ENCODE measurements at regions not wholly inside any gene's neighbourhood (a gene's known extent, or its start where the extent isn't known, plus 50 kb on each side); places are given as distances from the start of the nearest gene placed in this dataset.
"Not testable (repeated sequence)": the region's sequence is repeated elsewhere in the genome, so short reads cannot be mapped to it uniquely, and the experiment has no call there.

- DNase-seq (ENCODE audit: low read depth, low spot score) = no peak
- in situ Hi-C loops (cut with HindIII; ENCODE audit: low pct_unique_long_range_greater_than_20kb, low sequenced_read_pairs) = no loop called here
Measured at GRCh38 chr6:67591910-67592309, 1043.2 kb upstream of the ADGRB3 start.

GRCh38 chr6:67567842-67568241 lies 1067.2 kb upstream of the ADGRB3 start:
- in situ Hi-C loops (cut with HindIII; ENCODE audit: low pct_unique_long_range_greater_than_20kb, low sequenced_read_pairs) = no loop called here
- DNase-seq (ENCODE audit: low read depth, low spot score) = no peak

GRCh38 chr6:67563671-67564070 lies 1071.4 kb upstream of the ADGRB3 start:
- DNase-seq (ENCODE audit: low read depth, low spot score) = no peak
- in situ Hi-C loops (cut with HindIII; ENCODE audit: low pct_unique_long_range_greater_than_20kb, low sequenced_read_pairs) = no loop called here

- no peak for DNase-seq (ENCODE audit: low read depth, low spot score)
- in situ Hi-C loops (cut with HindIII; ENCODE audit: low pct_unique_long_range_greater_than_20kb, low sequenced_read_pairs) = no loop called here
Measured at GRCh38 chr6:67560068-67560467, 1075.0 kb upstream of the ADGRB3 start.

GRCh38 chr6:67558985-67559384 lies 1076.1 kb upstream of the ADGRB3 start:
- in situ Hi-C loops (cut with HindIII; ENCODE audit: low pct_unique_long_range_greater_than_20kb, low sequenced_read_pairs) = no loop called here
- no peak for DNase-seq (ENCODE audit: low read depth, low spot score)

GRCh38 chr6:67544851-67545452 lies 1090.1 kb upstream of the ADGRB3 start:
- in situ Hi-C loops (cut with HindIII; ENCODE audit: low pct_unique_long_range_greater_than_20kb, low sequenced_read_pairs) = no loop called here
- no peak for DNase-seq (ENCODE audit: low read depth, low spot score)

GRCh38 chr6:67541586-67541985 lies 1093.5 kb upstream of the ADGRB3 start:
- no peak for DNase-seq (ENCODE audit: low read depth, low spot score)
- in situ Hi-C loops (cut with HindIII; ENCODE audit: low pct_unique_long_range_greater_than_20kb, low sequenced_read_pairs) = no loop called here

- DNase-seq (ENCODE audit: low read depth, low spot score) = no peak
- in situ Hi-C loops (cut with HindIII; ENCODE audit: low pct_unique_long_range_greater_than_20kb, low sequenced_read_pairs) = no loop called here
Measured at GRCh38 chr6:67538032-67538431, 1097.0 kb upstream of the ADGRB3 start.

GRCh38 chr6:67535946-67536345 lies 1099.1 kb upstream of the ADGRB3 start:
- in situ Hi-C loops (cut with HindIII; ENCODE audit: low pct_unique_long_range_greater_than_20kb, low sequenced_read_pairs) = no loop called here
- DNase-seq (ENCODE audit: low read depth, low spot score) = no peak

GRCh38 chr6:67506352-67506751 lies 1128.7 kb upstream of the ADGRB3 start:
- DNase-seq (ENCODE audit: low read depth, low spot score) = no peak
- in situ Hi-C loops (cut with HindIII; ENCODE audit: low pct_unique_long_range_greater_than_20kb, low sequenced_read_pairs) = no loop called here

- no peak for DNase-seq (ENCODE audit: low read depth, low spot score)
- in situ Hi-C loops (cut with HindIII; ENCODE audit: low pct_unique_long_range_greater_than_20kb, low sequenced_read_pairs) = no loop called here
Measured at GRCh38 chr6:67501755-67502154, 1133.3 kb upstream of the ADGRB3 start.

GRCh38 chr6:67497749-67498148 lies 1137.3 kb upstream of the ADGRB3 start:
- DNase-seq (ENCODE audit: low read depth, low spot score) = no peak
- in situ Hi-C loops (cut with HindIII; ENCODE audit: low pct_unique_long_range_greater_than_20kb, low sequenced_read_pairs) = no loop called here

- no peak for DNase-seq (ENCODE audit: low read depth, low spot score)
- in situ Hi-C loops (cut with HindIII; ENCODE audit: low pct_unique_long_range_greater_than_20kb, low sequenced_read_pairs) = no loop called here
Measured at GRCh38 chr6:67496191-67496590, 1138.9 kb upstream of the ADGRB3 start.

- in situ Hi-C loops (cut with HindIII; ENCODE audit: low pct_unique_long_range_greater_than_20kb, low sequenced_read_pairs) = no loop called here
- DNase-seq (ENCODE audit: low read depth, low spot score) = no peak
Measured at GRCh38 chr6:67493682-67494081, 1141.4 kb upstream of the ADGRB3 start.

- no peak for DNase-seq (ENCODE audit: low read depth, low spot score)
- in situ Hi-C loops (cut with HindIII; ENCODE audit: low pct_unique_long_range_greater_than_20kb, low sequenced_read_pairs) = no loop called here
Measured at GRCh38 chr6:67475700-67476099, 1159.4 kb upstream of the ADGRB3 start.

GRCh38 chr6:67467341-67467740 lies 1167.7 kb upstream of the ADGRB3 start:
- no peak for DNase-seq (ENCODE audit: low read depth, low spot score)
- in situ Hi-C loops (cut with HindIII; ENCODE audit: low pct_unique_long_range_greater_than_20kb, low sequenced_read_pairs) = no loop called here

GRCh38 chr6:67462725-67463124 lies 1172.4 kb upstream of the ADGRB3 start:
- DNase-seq (ENCODE audit: low read depth, low spot score); in situ Hi-C loops (cut with HindIII; ENCODE audit: low pct_unique_long_range_greater_than_20kb, low sequenced_read_pairs): not testable (repeated sequence)

- DNase-seq (ENCODE audit: low read depth, low spot score) = no peak
- in situ Hi-C loops (cut with HindIII; ENCODE audit: low pct_unique_long_range_greater_than_20kb, low sequenced_read_pairs) = no loop called here
Measured at GRCh38 chr6:67459556-67459955, 1175.5 kb upstream of the ADGRB3 start.

- DNase-seq (ENCODE audit: low read depth, low spot score) = no peak
- in situ Hi-C loops (cut with HindIII; ENCODE audit: low pct_unique_long_range_greater_than_20kb, low sequenced_read_pairs) = no loop called here
Measured at GRCh38 chr6:67458265-67458664, 1176.8 kb upstream of the ADGRB3 start.

GRCh38 chr6:67451874-67452273 lies 1183.2 kb upstream of the ADGRB3 start:
- in situ Hi-C loops (cut with HindIII; ENCODE audit: low pct_unique_long_range_greater_than_20kb, low sequenced_read_pairs) = no loop called here
- DNase-seq (ENCODE audit: low read depth, low spot score) = no peak

All from SK-MEL-5 (cell line).